ENCODE measurements at regions not wholly inside any gene's neighbourhood (a gene's known extent, or its start where the extent isn't known, plus 50 kb on each side); places are given as distances from the start of the nearest gene placed in this dataset.

DNA sequence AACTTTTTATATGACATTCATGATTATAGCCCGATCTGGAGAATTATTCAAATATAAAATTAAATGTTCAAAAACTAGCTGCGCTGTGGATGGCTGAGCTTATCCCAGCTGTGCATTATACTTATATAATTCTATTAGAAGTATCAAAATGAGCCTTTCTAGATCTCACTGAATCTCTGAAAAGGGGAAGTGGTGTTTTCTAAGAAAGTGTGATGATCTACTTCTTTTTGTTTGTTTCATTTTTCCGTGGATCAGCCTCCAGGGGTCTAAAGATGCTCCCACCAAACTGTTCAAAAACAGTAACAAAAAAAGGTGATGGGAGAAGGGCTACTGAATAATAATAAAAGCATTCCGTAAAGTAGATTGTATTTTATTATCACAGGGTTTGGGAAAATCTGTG lies 411.3 kb upstream of the PSMD7 start:
- no peaks in the 10 kb centered on the region for H3K36me3 ChIP-seq (ENCODE audit: control insufficient read depth, insufficient read depth, low read length)
- no peak for DNase-seq
- H3K4me2 ChIP-seq (ENCODE audit: low read depth, low read length) = no peak overlapping the region
- no peak overlapping the region for H4K91ac ChIP-seq (ENCODE audit: insufficient read depth, low read depth, low read length)
- H3K9ac ChIP-seq (ENCODE audit: low read depth, low read length) = no peak overlapping the region
- no peak overlapping the region for H3K14ac ChIP-seq (replicated peaks; ENCODE audit: low read depth, low read length)
- H4K5ac ChIP-seq (ENCODE audit: low read depth, low read length) = no peak overlapping the region
- H3K18ac ChIP-seq (ENCODE audit: low read depth, low read length) = no peak overlapping the region
- CTCF ChIA-PET = no interaction called here
- H2BK15ac ChIP-seq (ENCODE audit: low read depth, low read length) = no peak overlapping the region
- no CpG with 5 or more reads among the region's 4 CpGs for WGBS, 2 experiments (ENCODE audit: extremely low coverage in 2 of 2, insufficient read length in 1 of 2)
- H2BK120ac ChIP-seq (ENCODE audit: low read depth, low read length) = no peak overlapping the region
- no peak overlapping the region for H3K4ac ChIP-seq (ENCODE audit: low read depth, low read length)
- no peak overlapping the region for H2AK5ac ChIP-seq (ENCODE audit: low read depth, low read length)
- no peaks in the 10 kb centered on the region for H3K4me1 ChIP-seq (ENCODE audit: control insufficient read depth, insufficient read depth, low read length)
- H3K23ac ChIP-seq (ENCODE audit: low read depth, low read length) = no peak overlapping the region
- no peak overlapping the region for H2AFZ ChIP-seq (replicated peaks; ENCODE audit: low read length, poor library complexity)
- H2BK5ac ChIP-seq (ENCODE audit: low read depth, low read length, poor library complexity, severe bottlenecking) = no peak overlapping the region
- no TSS peak for BruUV-seq (replicated peaks)
- H3K79me1 ChIP-seq (ENCODE audit: low read depth in 1 of 2, low read length in 2 of 2) = no peaks in the 10 kb centered on the region
- no peak overlapping the region for H2BK20ac ChIP-seq (ENCODE audit: low read depth, low read length)
- no peak overlapping the region for H2AK9ac ChIP-seq (replicated peaks; ENCODE audit: low read depth, low read length, poor library complexity)
- intact Hi-C loops (cut with micrococcal nuclease) = no loop called here
- H3K56ac ChIP-seq (ENCODE audit: extremely low read depth, insufficient read depth, low read length) = no peak overlapping the region
- H3K9me3 ChIP-seq (ENCODE audit: control insufficient read depth, insufficient read depth, low read length) = no peaks in the 10 kb centered on the region
- in situ Hi-C loops (cut with MboI; ENCODE audit: low sequenced_read_pairs) = loop anchor here (25.0 kb wide), 2 partner anchors 1373 to 1648 kb away; no protein-coding TSS in a partner anchor
- no peak for ATAC-seq (ENCODE audit: low read depth)
- POLR2A ChIA-PET (ENCODE audit: unreplicated experiment) = no interaction called here
- no peak overlapping the region for H3K27ac ChIP-seq (ENCODE audit: insufficient read depth, low read length)
- no peak overlapping the region for H4K8ac ChIP-seq (ENCODE audit: low read depth in 2 of 2, low read length in 2 of 2)
- H4K20me1 ChIP-seq (ENCODE audit: insufficient read depth, low read length) = no peaks in the 10 kb centered on the region
- no peaks in the 10 kb centered on the region; the same call in 1 of the 2 replicates for H3K27me3 ChIP-seq (ENCODE audit: control insufficient read depth, insufficient read depth, low read length)
- no peaks in the 10 kb centered on the region for H3K9me1 ChIP-seq (ENCODE audit: insufficient read depth, low read length)
- dilution Hi-C loops (cut with HindIII; ENCODE audit: low sequenced_read_pairs, unreplicated experiment) = no loop called here
- no peak overlapping the region for H3K4me3 ChIP-seq (ENCODE audit: insufficient read depth, low read depth, low read length)
- TF ChIP-seq SMC3 (IDR thresholded peaks at IDR 0.05; ENCODE audit: low read depth, low read length) (no peak), POLR2A (IDR thresholded peaks at IDR 0.05; ENCODE audit: low read depth, low read length) (no peak), CHD1 (IDR thresholded peaks at IDR 0.05; ENCODE audit: low read depth, low read length) (no peak), RAD21 (IDR thresholded peaks at IDR 0.05; ENCODE audit: low read length) (no peak), MAZ (IDR thresholded peaks at IDR 0.05; ENCODE audit: borderline replicate concordance, low read depth, low read length) (no peak), MXI1 (IDR thresholded peaks at IDR 0.05; ENCODE audit: borderline replicate concordance, low read depth, low read length) (no peak), FOS (IDR thresholded peaks at IDR 0.05; ENCODE audit: low read depth, low read length) (no peak), RCOR1 (IDR thresholded peaks at IDR 0.05; ENCODE audit: insufficient replicate concordance, low read length) (no peak), CEBPB (IDR thresholded peaks at IDR 0.05; ENCODE audit: low read depth, low read length) (no peak), BHLHE40 (IDR thresholded peaks at IDR 0.05; ENCODE audit: low read depth, low read length) (no peak), NFE2L2 (IDR thresholded peaks at IDR 0.05; ENCODE audit: low read depth, low read length) (no peak)
- TF ChIP-seq, protein P1, sequence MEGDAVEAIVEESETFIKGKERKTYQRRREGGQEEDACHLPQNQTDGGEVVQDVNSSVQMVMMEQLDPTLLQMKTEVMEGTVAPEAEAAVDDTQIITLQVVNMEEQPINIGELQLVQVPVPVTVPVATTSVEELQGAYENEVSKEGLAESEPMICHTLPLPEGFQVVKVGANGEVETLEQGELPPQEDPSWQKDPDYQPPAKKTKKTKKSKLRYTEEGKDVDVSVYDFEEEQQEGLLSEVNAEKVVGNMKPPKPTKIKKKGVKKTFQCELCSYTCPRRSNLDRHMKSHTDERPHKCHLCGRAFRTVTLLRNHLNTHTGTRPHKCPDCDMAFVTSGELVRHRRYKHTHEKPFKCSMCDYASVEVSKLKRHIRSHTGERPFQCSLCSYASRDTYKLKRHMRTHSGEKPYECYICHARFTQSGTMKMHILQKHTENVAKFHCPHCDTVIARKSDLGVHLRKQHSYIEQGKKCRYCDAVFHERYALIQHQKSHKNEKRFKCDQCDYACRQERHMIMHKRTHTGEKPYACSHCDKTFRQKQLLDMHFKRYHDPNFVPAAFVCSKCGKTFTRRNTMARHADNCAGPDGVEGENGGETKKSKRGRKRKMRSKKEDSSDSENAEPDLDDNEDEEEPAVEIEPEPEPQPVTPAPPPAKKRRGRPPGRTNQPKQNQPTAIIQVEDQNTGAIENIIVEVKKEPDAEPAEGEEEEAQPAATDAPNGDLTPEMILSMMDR (conservative IDR thresholded peaks at IDR 0.05; ENCODE audit: low read depth, low read length) = no peak
- TF ChIP-seq, protein P2, sequence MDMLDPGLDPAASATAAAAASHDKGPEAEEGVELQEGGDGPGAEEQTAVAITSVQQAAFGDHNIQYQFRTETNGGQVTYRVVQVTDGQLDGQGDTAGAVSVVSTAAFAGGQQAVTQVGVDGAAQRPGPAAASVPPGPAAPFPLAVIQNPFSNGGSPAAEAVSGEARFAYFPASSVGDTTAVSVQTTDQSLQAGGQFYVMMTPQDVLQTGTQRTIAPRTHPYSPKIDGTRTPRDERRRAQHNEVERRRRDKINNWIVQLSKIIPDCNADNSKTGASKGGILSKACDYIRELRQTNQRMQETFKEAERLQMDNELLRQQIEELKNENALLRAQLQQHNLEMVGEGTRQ (IDR thresholded peaks at IDR 0.05; ENCODE audit: low read depth, low read length) = no peak
